ENCODE measurements at regions not wholly inside any gene's neighbourhood (a gene's known extent, or its start where the extent isn't known, plus 50 kb on each side); places are given as distances from the start of the nearest gene placed in this dataset.

DNA sequence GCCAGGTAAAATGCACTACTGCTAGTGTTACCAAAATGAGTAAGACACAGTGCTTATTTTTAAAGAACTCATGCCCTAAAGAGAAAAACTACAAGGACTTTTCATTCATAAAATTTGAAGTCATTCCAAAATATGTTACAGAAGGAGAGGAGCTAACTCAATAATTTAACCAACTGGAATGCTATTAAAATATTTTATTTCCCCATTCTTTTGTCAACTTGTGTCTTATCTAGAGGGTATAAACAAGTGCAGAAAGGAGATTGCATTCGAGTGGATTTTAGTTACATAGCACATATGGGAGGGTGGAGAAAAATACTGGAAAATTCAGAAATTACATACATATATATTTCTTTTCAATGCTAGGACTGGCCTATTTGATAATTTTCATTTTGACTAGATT, 131.0 kb upstream of the IRS2 start:
- no peaks in the 10 kb centered on the region for H3K9me3 ChIP-seq (ENCODE audit: control insufficient read depth in 4 of 4, low read length in 3 of 4)
- no peak for DNase-seq (ENCODE audit: low spot score)
- H3K4me3 ChIP-seq (ENCODE audit: low read depth in 1 of 3, low read length in 3 of 3), result no peak overlapping the region
- H3K36me3 ChIP-seq (ENCODE audit: control insufficient read depth in 4 of 4, insufficient read depth in 3 of 4, low read depth in 1 of 4, low read length in 3 of 4), result no peaks in the 10 kb centered on the region
- no peaks in the 10 kb centered on the region for H3K4me1 ChIP-seq (ENCODE audit: control insufficient read depth in 4 of 4, insufficient read depth in 4 of 4, low read length in 3 of 4)
- 36% methylated on average over 1 of the region's 1 CpG for WGBS
- no peak overlapping the region for H3K9ac ChIP-seq (ENCODE audit: low read depth in 1 of 2, low read length in 2 of 2)
- H3K27me3 ChIP-seq (ENCODE audit: control insufficient read depth in 4 of 4, insufficient read depth in 4 of 4, low read length in 3 of 4), result no peaks in the 10 kb centered on the region
- no peak overlapping the region for H3K27ac ChIP-seq (ENCODE audit: low read depth in 1 of 2, low read length in 2 of 2)
- TF ChIP-seq SP1 (IDR thresholded peaks at IDR 0.05), result no peak
- TF ChIP-seq, protein P1, sequence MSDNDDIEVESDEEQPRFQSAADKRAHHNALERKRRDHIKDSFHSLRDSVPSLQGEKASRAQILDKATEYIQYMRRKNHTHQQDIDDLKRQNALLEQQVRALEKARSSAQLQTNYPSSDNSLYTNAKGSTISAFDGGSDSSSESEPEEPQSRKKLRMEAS (IDR thresholded peaks at IDR 0.05), result no peak
- no peak for TF ChIP-seq HNF4A (conservative IDR thresholded peaks at IDR 0.05)
- TF ChIP-seq YY1 (IDR thresholded peaks at IDR 0.05), result no peak
- TF ChIP-seq, protein P2, sequence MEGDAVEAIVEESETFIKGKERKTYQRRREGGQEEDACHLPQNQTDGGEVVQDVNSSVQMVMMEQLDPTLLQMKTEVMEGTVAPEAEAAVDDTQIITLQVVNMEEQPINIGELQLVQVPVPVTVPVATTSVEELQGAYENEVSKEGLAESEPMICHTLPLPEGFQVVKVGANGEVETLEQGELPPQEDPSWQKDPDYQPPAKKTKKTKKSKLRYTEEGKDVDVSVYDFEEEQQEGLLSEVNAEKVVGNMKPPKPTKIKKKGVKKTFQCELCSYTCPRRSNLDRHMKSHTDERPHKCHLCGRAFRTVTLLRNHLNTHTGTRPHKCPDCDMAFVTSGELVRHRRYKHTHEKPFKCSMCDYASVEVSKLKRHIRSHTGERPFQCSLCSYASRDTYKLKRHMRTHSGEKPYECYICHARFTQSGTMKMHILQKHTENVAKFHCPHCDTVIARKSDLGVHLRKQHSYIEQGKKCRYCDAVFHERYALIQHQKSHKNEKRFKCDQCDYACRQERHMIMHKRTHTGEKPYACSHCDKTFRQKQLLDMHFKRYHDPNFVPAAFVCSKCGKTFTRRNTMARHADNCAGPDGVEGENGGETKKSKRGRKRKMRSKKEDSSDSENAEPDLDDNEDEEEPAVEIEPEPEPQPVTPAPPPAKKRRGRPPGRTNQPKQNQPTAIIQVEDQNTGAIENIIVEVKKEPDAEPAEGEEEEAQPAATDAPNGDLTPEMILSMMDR (IDR thresholded peaks at IDR 0.05; ENCODE audit: low read depth, low read length, missing input control), result no peak
- no peak for TF ChIP-seq TAF1 (conservative IDR thresholded peaks at IDR 0.05)
- no peak for TF ChIP-seq HNF4G (IDR thresholded peaks at IDR 0.05)
- TF ChIP-seq REST (IDR thresholded peaks at IDR 0.05), result no peak
- TF ChIP-seq FOXA2 (IDR thresholded peaks at IDR 0.05), result no peak
- no peak for TF ChIP-seq FOXA1 (IDR thresholded peaks at IDR 0.05)
- no peak for TF ChIP-seq RAD21 (IDR thresholded peaks at IDR 0.05)
- no peak for TF ChIP-seq EGR1 (IDR thresholded peaks at IDR 0.05; ENCODE audit: low read depth in 2 of 2)
- no peak for TF ChIP-seq JUND (IDR thresholded peaks at IDR 0.05)
- TF ChIP-seq ZBTB33 (IDR thresholded peaks at IDR 0.05), result no peak
- no peak for TF ChIP-seq NR2F2 (IDR thresholded peaks at IDR 0.05)
- no peak for TF ChIP-seq RXRA (IDR thresholded peaks at IDR 0.05)
- no peak for TF ChIP-seq ATF3 (IDR thresholded peaks at IDR 0.05)
- TF ChIP-seq GABPA (IDR thresholded peaks at IDR 0.05 in 1 of 2, conservative IDR thresholded peaks at IDR 0.05 in 1 of 2), result no peak
